Adrenal gland (tissue), 5 donors: ENCODE measurements at regions not wholly inside any gene's neighbourhood (a gene's known extent, or its start where the extent isn't known, plus 50 kb on each side); places are given as distances from the start of the nearest gene placed in this dataset.

ENCODE experiments used
- POLR2A ChIP-seq, 2 donors: fragments of 450-650 bp; IDR thresholded peaks; one replicate each; pipeline ENCODE4 v1.6.1; 2017; ENCODE audit warnings: antibody characterized with exemption in 2 of 2, mild to moderate bottlenecking in 2 of 2, moderate library complexity in 1 of 2
- TF ChIP-seq, protein P1 (sequence below), 6 experiments: fragments of 450-650 bp in 4 of 6; fragments of 200-600 bp in 2 of 6; sonication (generic) in 1 of 6; IDR thresholded peaks; 1 replicate in 5 of 6; 2 replicates in 1 of 6; pipeline versions ENCODE4 v1.5.1 to v1.8.0; 2016 to 2021; ENCODE audit warnings: antibody characterized with exemption in 6 of 6, mild to moderate bottlenecking in 2 of 6, moderate library complexity in 1 of 6
- donor health status: DM: no; HTN: no; CAD: no.

- TF ChIP-seq, protein P1, sequence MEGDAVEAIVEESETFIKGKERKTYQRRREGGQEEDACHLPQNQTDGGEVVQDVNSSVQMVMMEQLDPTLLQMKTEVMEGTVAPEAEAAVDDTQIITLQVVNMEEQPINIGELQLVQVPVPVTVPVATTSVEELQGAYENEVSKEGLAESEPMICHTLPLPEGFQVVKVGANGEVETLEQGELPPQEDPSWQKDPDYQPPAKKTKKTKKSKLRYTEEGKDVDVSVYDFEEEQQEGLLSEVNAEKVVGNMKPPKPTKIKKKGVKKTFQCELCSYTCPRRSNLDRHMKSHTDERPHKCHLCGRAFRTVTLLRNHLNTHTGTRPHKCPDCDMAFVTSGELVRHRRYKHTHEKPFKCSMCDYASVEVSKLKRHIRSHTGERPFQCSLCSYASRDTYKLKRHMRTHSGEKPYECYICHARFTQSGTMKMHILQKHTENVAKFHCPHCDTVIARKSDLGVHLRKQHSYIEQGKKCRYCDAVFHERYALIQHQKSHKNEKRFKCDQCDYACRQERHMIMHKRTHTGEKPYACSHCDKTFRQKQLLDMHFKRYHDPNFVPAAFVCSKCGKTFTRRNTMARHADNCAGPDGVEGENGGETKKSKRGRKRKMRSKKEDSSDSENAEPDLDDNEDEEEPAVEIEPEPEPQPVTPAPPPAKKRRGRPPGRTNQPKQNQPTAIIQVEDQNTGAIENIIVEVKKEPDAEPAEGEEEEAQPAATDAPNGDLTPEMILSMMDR (IDR thresholded peaks at IDR 0.05) = no peak
- TF ChIP-seq POLR2A (IDR thresholded peaks at IDR 0.05) = no peak
These were observed 121.8 kb upstream of the COX10 start for GRCh38 chr17:13947499-13947898.
